ENCODE measurements at regions not wholly inside any gene's neighbourhood (a gene's known extent, or its start where the extent isn't known, plus 50 kb on each side); places are given as distances from the start of the nearest gene placed in this dataset.
A peak's percentile ranks its signal among the peaks of the same experiment; 100 is the strongest.

- Histone ChIP-seq H3K4me3 (no peak overlapping the region), H3K27ac (peak overlapping the region in 1 of 21 experiments; percentile 3)
Measured at GRCh38 chrX:110408949-110409588, 50.4 kb downstream of the RTL9 start.

- Histone ChIP-seq H3K27ac (peak overlapping the region in 1 of 21 experiments; percentile 3), H3K4me3 (no peak overlapping the region)
Measured at GRCh38 chrX:110409925-110410324, 51.3 kb downstream of the RTL9 start.

- H3K27ac ChIP-seq, result no peak overlapping the region
Measured at GRCh38 chrX:110410603-110411002, 52.0 kb downstream of the RTL9 start.

GRCh38 chrX:110412971-110413726, 54.5 kb downstream of the RTL9 start:
- H3K27ac ChIP-seq, result no peak overlapping the region
- no peak overlapping the region for H3K4me3 ChIP-seq

More at GRCh38 chrX:110410603-110411002, 52.0 kb downstream of the RTL9 start:
- H3K4me3 ChIP-seq, result no peak overlapping the region

GRCh38 chrX:110413727-110414124, 55.1 kb downstream of the RTL9 start:
- H3K27ac ChIP-seq, result no peak overlapping the region
- H3K4me3 ChIP-seq, result no peak overlapping the region

GRCh38 chrX:110414273-110414672, 55.6 kb downstream of the RTL9 start:
- no peak overlapping the region for H3K27ac ChIP-seq

GRCh38 chrX:110414679-110415439, 56.2 kb downstream of the RTL9 start:
- H3K4me3 ChIP-seq, result no peak overlapping the region
- no peak overlapping the region for H3K27ac ChIP-seq

More at GRCh38 chrX:110414273-110414672, 55.6 kb downstream of the RTL9 start:
- H3K4me3 ChIP-seq, result no peak overlapping the region

- H3K4me3 ChIP-seq, result no peak overlapping the region
- no peak overlapping the region for H3K27ac ChIP-seq
Measured at GRCh38 chrX:110415440-110416170, 57.0 kb downstream of the RTL9 start.

- no peak overlapping the region for H3K4me3 ChIP-seq
Measured at GRCh38 chrX:110417128-110417527, 58.5 kb downstream of the RTL9 start.

GRCh38 chrX:110418316-110419235, 59.9 kb downstream of the RTL9 start:
- H3K4me3 ChIP-seq, result no peak overlapping the region
- peak overlapping the region in 1 of 21 experiments; percentile 17 for H3K27ac ChIP-seq

More at GRCh38 chrX:110417128-110417527, 58.5 kb downstream of the RTL9 start:
- no peak overlapping the region for H3K27ac ChIP-seq

- H3K27ac ChIP-seq, result no peak overlapping the region
- H3K4me3 ChIP-seq, result no peak overlapping the region
Measured at GRCh38 chrX:110419512-110419911, 60.9 kb downstream of the RTL9 start.

- no peak overlapping the region for H3K4me3 ChIP-seq
- no peak overlapping the region for H3K27ac ChIP-seq
Measured at GRCh38 chrX:110420771-110421499, 62.3 kb downstream of the RTL9 start.

- H3K27ac ChIP-seq, result no peak overlapping the region
Measured at GRCh38 chrX:110421500-110422455, 63.1 kb downstream of the RTL9 start.

GRCh38 chrX:110425222-110426154, 66.8 kb downstream of the RTL9 start:
- no peak overlapping the region for H3K4me3 ChIP-seq
- no peak overlapping the region for H3K27ac ChIP-seq

More at GRCh38 chrX:110421500-110422455, 63.1 kb downstream of the RTL9 start:
- H3K4me3 ChIP-seq, result no peak overlapping the region

- no peak overlapping the region for H3K27ac ChIP-seq
- H3K4me3 ChIP-seq, result no peak overlapping the region
Measured at GRCh38 chrX:110426155-110426504, 67.5 kb downstream of the RTL9 start.

GRCh38 chrX:110427076-110427475, 68.4 kb downstream of the RTL9 start:
- Histone ChIP-seq H3K4me3 (no peak overlapping the region), H3K27ac (no peak overlapping the region)
